MM.1S (cell line): ENCODE measurements at regions not wholly inside any gene's neighbourhood (a gene's known extent, or its start where the extent isn't known, plus 50 kb on each side); places are given as distances from the start of the nearest gene placed in this dataset.
"Not testable (repeated sequence)": the region's sequence is repeated elsewhere in the genome, so short reads cannot be mapped to it uniquely, and the experiment has no call there.

ENCODE experiments used
- DNase-seq: peaks from one replicate; pipeline ENCODE4 v3.0.0-alpha.2; 2015
- H2AFZ ChIP-seq: fragments of 300-600 bp; sonication (generic); 2 replicates; pipeline ENCODE4 v1.6.0; 2016; ENCODE audit warnings: antibody characterized with exemption, low read length
- H3F3A ChIP-seq: fragments of 300-600 bp; sonication (generic); 2 replicates; pipeline ENCODE4 v1.6.1; 2016; ENCODE audit warnings: mild to moderate bottlenecking, antibody characterized with exemption, low read length, moderate library complexity, mixed read lengths; ENCODE audit not compliant: insufficient read depth
- H3K27ac ChIP-seq: fragments of 300-600 bp; sonication (generic); 2 replicates; pipeline ENCODE4 v1.5.1; 2016; ENCODE audit warnings: mild to moderate bottlenecking, low read length
- H3K27me3 ChIP-seq: fragments of 300-600 bp; sonication (generic); replicated peaks from 2 replicates; pipeline ENCODE4 v1.6.0; 2016; ENCODE audit warnings: low read length; ENCODE audit not compliant: insufficient read depth
- H3K36me3 ChIP-seq: fragments of 300-600 bp; sonication (generic); replicated peaks from 2 replicates; pipeline ENCODE4 v1.6.1; 2016; ENCODE audit warnings: mild to moderate bottlenecking, low read length, mixed read lengths; ENCODE audit not compliant: insufficient read depth
- H3K4me1 ChIP-seq: fragments of 300-600 bp; sonication (generic); 2 replicates; pipeline ENCODE4 v1.6.1; 2016; ENCODE audit warnings: low read length, mixed read lengths
- H3K4me2 ChIP-seq: fragments of 300-600 bp; sonication (generic); 2 replicates; pipeline ENCODE4 v1.6.0; 2016; ENCODE audit warnings: low read depth, low read length
- H3K4me3 ChIP-seq: fragments of 300-600 bp; sonication (generic); 2 replicates; pipeline ENCODE4 v1.5.1; 2016; ENCODE audit warnings: low read length, mixed read lengths
- H3K79me2 ChIP-seq: fragments of 300-600 bp; sonication (generic); 2 replicates; pipeline ENCODE4 v1.6.1; 2016; ENCODE audit warnings: mixed run types, low read length, mixed read lengths
- H3K9ac ChIP-seq: fragments of 300-600 bp; sonication (generic); 2 replicates; pipeline ENCODE4 v1.6.1; 2016; ENCODE audit warnings: low read length, mixed read lengths
- H3K9me2 ChIP-seq: fragments of 300-600 bp; sonication (generic); replicated peaks from 2 replicates; pipeline ENCODE4 v1.6.1; 2016; ENCODE audit warnings: mild to moderate bottlenecking, low read length, mixed read lengths; ENCODE audit not compliant: insufficient read depth
- H3K9me3 ChIP-seq: fragments of 300-600 bp; sonication (generic); replicated peaks from 2 replicates; pipeline ENCODE4 v1.6.1; 2016; ENCODE audit warnings: mild to moderate bottlenecking, low read length, mixed read lengths; ENCODE audit not compliant: insufficient read depth
- H4K20me1 ChIP-seq: fragments of 300-600 bp; sonication (generic); 2 replicates; pipeline ENCODE4 v1.6.1; 2016; ENCODE audit warnings: mild to moderate bottlenecking, low read length, moderate library complexity, mixed read lengths; ENCODE audit not compliant: insufficient read depth
- CTCF ChIP-seq: fragments of 300-600 bp; sonication (generic); IDR thresholded peaks from 2 replicates; pipeline ENCODE4 v1.5.1; 2016; ENCODE audit warnings: antibody characterized with exemption, low read length, mixed read lengths
- EZH2 ChIP-seq: fragments of 300-600 bp; sonication (generic); optimal IDR thresholded peaks from 2 replicates; pipeline ENCODE3; 2017; ENCODE audit warnings: low read depth, mild to moderate bottlenecking, antibody characterized with exemption, low read length, mixed read lengths
- EZH2phosphoT487 ChIP-seq: fragments of 300-600 bp; sonication (generic); IDR thresholded peaks from 2 replicates; pipeline ENCODE4 v1.6.1; 2018; ENCODE audit warnings: antibody characterized with exemption, low read length

- no peak for DNase-seq
- H2AFZ ChIP-seq, result no peak overlapping the region
- no peaks in the 10 kb centered on the region for H3K79me2 ChIP-seq
- no peak overlapping the region for H3K4me2 ChIP-seq
- H3K4me3 ChIP-seq, result no peak overlapping the region
- no peaks in the 10 kb centered on the region for H3K27me3 ChIP-seq
- no peaks in the 10 kb centered on the region for H3K36me3 ChIP-seq
- peaks cover 15% of the 10 kb centered on the region for H3K4me1 ChIP-seq
- TF ChIP-seq CTCF (no peak), EZH2 (no peak)
- H3K9ac ChIP-seq, result no peak overlapping the region
- H3K27ac ChIP-seq, result no peak overlapping the region
- H3K9me2 ChIP-seq, result no peaks in the 10 kb centered on the region
- no peaks in the 10 kb centered on the region for H3K9me3 ChIP-seq
- H4K20me1 ChIP-seq, result no peaks in the 10 kb centered on the region
- peaks cover 8% of the 10 kb centered on the region; the same call in 1 of the 2 replicates for H3F3A ChIP-seq
Observed at GRCh38 chr5:125992050-125992449, 431.2 kb upstream of the GRAMD2B start.

- not testable (repeated sequence) for H3K79me2 ChIP-seq, H3K27me3 ChIP-seq, H3K36me3 ChIP-seq, H3K4me3 ChIP-seq, H3K4me1 ChIP-seq, H3K27ac ChIP-seq, H3K9me2 ChIP-seq, H3K4me2 ChIP-seq, H3K9me3 ChIP-seq, DNase-seq, H4K20me1 ChIP-seq, H2AFZ ChIP-seq, H3K9ac ChIP-seq, H3F3A ChIP-seq
Observed at GRCh38 chr5:125999271-126000030, 423.8 kb upstream of the GRAMD2B start.

GRCh38 chr5:126000507-126000906, 422.7 kb upstream of the GRAMD2B start:
- no peak for DNase-seq

More at GRCh38 chr5:126000507-126000906, 422.7 kb upstream of the GRAMD2B start:
- H3F3A ChIP-seq, result no peaks in the 10 kb centered on the region
- H2AFZ ChIP-seq, result no peak overlapping the region
- no peaks in the 10 kb centered on the region for H3K27me3 ChIP-seq
- no peak overlapping the region for H3K4me3 ChIP-seq
- no peak overlapping the region for H3K4me2 ChIP-seq
- H3K4me1 ChIP-seq, result no peaks in the 10 kb centered on the region
- H3K27ac ChIP-seq, result no peak overlapping the region
- H3K9ac ChIP-seq, result no peak overlapping the region
- no peaks in the 10 kb centered on the region for H4K20me1 ChIP-seq
- H3K9me3 ChIP-seq, result no peaks in the 10 kb centered on the region
- H3K9me2 ChIP-seq, result no peaks in the 10 kb centered on the region
- H3K79me2 ChIP-seq, result no peaks in the 10 kb centered on the region
- no peaks in the 10 kb centered on the region for H3K36me3 ChIP-seq
- TF ChIP-seq EZH2 (no peak), CTCF (no peak), EZH2phosphoT487 (no peak)
